PFSK-1 (cell line): ENCODE measurements at regions not wholly inside any gene's neighbourhood (a gene's known extent, or its start where the extent isn't known, plus 50 kb on each side); places are given as distances from the start of the nearest gene placed in this dataset.

Source experiments
- POLR2AphosphoS5 ChIP-seq: IDR thresholded peaks from 2 replicates; pipeline ENCODE4 v1.6.1; 2012; ENCODE audit warnings: low read depth, mild to moderate bottlenecking, control low read depth, low read length, moderate library complexity
- REST ChIP-seq, 2 experiments: IDR thresholded peaks; 2 replicates each; pipeline versions ENCODE4 v1.6.1 to v1.8.0; 2011 to 2012; ENCODE audit warnings: low read depth in 2 of 2, low read length in 2 of 2, control low read depth in 1 of 2, inconsistent platforms in 1 of 2, mild to moderate bottlenecking in 1 of 2, moderate library complexity in 1 of 2; ENCODE audit not compliant: insufficient read depth in 1 of 2
- SIN3A ChIP-seq: IDR thresholded peaks from 2 replicates; pipeline ENCODE4 v1.6.1; 2012; ENCODE audit warnings: mild to moderate bottlenecking, low read length, moderate library complexity, borderline replicate concordance; ENCODE audit not compliant: insufficient read depth
- TAF1 ChIP-seq: IDR thresholded peaks from 2 replicates; pipeline ENCODE4 v1.6.1; 2012; ENCODE audit warnings: low read length, control low read depth, borderline replicate concordance; ENCODE audit not compliant: insufficient read depth

GRCh38 chr13:76756451-76756850 lies 129.8 kb downstream of the KCTD12 start:
- TF ChIP-seq POLR2AphosphoS5 (no peak), TAF1 (no peak), REST (IDR thresholded peaks at IDR 0.05; ENCODE audit: insufficient read depth in 1 of 2, low read depth in 2 of 2, low read length in 2 of 2) (no peak), SIN3A (no peak)
